Small intestine (tissue), 7 donors: ENCODE measurements at regions not wholly inside any gene's neighbourhood (a gene's known extent, or its start where the extent isn't known, plus 50 kb on each side); places are given as distances from the start of the nearest gene placed in this dataset.
A peak's percentile ranks its signal among the peaks of the same experiment; 100 is the strongest.

Experiments
- DNase-seq, 2 donors: peaks; one replicate each; pipeline versions ENCODE4 v3.0.0 to v3.0.0-alpha.2; 2013
- FAIRE-seq: peaks from 2 replicates; lab custom pipeline; 2012; peaks lifted over from hg19 to GRCh38; lab: Jason Lieb, UNC
- H3K27ac ChIP-seq, 3 donors: one replicate each; pipeline ENCODE4 v1.5.1; 2013; ENCODE audit warnings: low read length in 2 of 3, mild to moderate bottlenecking in 2 of 3, control low read depth in 1 of 3, inconsistent platforms in 1 of 3, low read depth in 1 of 3, moderate library complexity in 1 of 3
- H3K27me3 ChIP-seq, 3 donors: one replicate each; pipeline ENCODE4 v1.6.1; 2013; ENCODE audit warnings: low read length in 3 of 3, inconsistent platforms in 1 of 3; ENCODE audit not compliant: control insufficient read depth in 3 of 3, insufficient read depth in 3 of 3
- H3K36me3 ChIP-seq, 3 donors: one replicate each; pipeline ENCODE4 v1.6.1; 2013; ENCODE audit warnings: low read length in 3 of 3, inconsistent platforms in 1 of 3, low read depth in 1 of 3, mild to moderate bottlenecking in 1 of 3, moderate library complexity in 1 of 3; ENCODE audit not compliant: control insufficient read depth in 3 of 3, insufficient read depth in 2 of 3
- H3K4me1 ChIP-seq, 3 donors: one replicate each; pipeline ENCODE4 v1.6.1; 2013; ENCODE audit warnings: low read length in 2 of 3, inconsistent platforms in 1 of 3, low read depth in 1 of 3, mild to moderate bottlenecking in 1 of 3, moderate library complexity in 1 of 3; ENCODE audit not compliant: control insufficient read depth in 3 of 3, insufficient read depth in 2 of 3
- H3K4me3 ChIP-seq, 3 donors: one replicate each; pipeline ENCODE4 v1.5.1; 2013; ENCODE audit warnings: low read length in 3 of 3, control low read depth in 1 of 3, inconsistent platforms in 1 of 3, low read depth in 1 of 3, mild to moderate bottlenecking in 1 of 3, moderate library complexity in 1 of 3
- H3K9me3 ChIP-seq, 2 donors: one replicate each; pipeline ENCODE4 v1.6.1; 2013; ENCODE audit warnings: low read depth in 1 of 2, low read length in 1 of 2; ENCODE audit not compliant: control insufficient read depth in 2 of 2, insufficient read depth in 1 of 2
- WGBS, 3 donors: extraction: QIAGEN DNeasy Blood & Tissue Kit; methylation state at CpG; one replicate each; pipeline ENCODE4 v1.1.7; 2013; 5-methylcytosine and 5-hydroxymethylcytosine counted together
- donor health status: healthy with polysubstance abuse.
- donor health status: control.
- donor health status: control.
- donor health status: Bipolar disorder and iron deficiency.
- donor health status: healthy.

GRCh38 chr6:134689177-134689576 lies 260.7 kb downstream of the ALDH8A1 start:
- H3K36me3 ChIP-seq, result no peaks in the 10 kb centered on the region
- H3K27ac ChIP-seq, result no peak overlapping the region
- no peaks in the 10 kb centered on the region for H3K4me1 ChIP-seq
- no peak overlapping the region for H3K4me3 ChIP-seq
- 49 to 67% (median 51%) methylated on average over 4 of the region's 4 CpGs for WGBS, 3 donors
- no peaks in the 10 kb centered on the region for H3K27me3 ChIP-seq
- H3K9me3 ChIP-seq, result no peaks in the 10 kb centered on the region
- no peak for DNase-seq
- no peak for FAIRE-seq

GRCh38 chr6:134686071-134686470 lies 263.8 kb downstream of the ALDH8A1 start:
- FAIRE-seq (no peak), DNase-seq (no peak)
- no peaks in the 10 kb centered on the region for H3K4me1 ChIP-seq
- H3K9me3 ChIP-seq, result no peaks in the 10 kb centered on the region
- no peaks in the 10 kb centered on the region for H3K36me3 ChIP-seq
- H3K27me3 ChIP-seq, result no peaks in the 10 kb centered on the region
- no peak overlapping the region for H3K27ac ChIP-seq
- no peak overlapping the region for H3K4me3 ChIP-seq
- WGBS, 3 donors, result 66 to 75% (median 72%) methylated on average over 6 of the region's 6 CpGs

- no peaks in the 10 kb centered on the region for H3K36me3 ChIP-seq
- H3K27ac ChIP-seq, result no peak overlapping the region
- no peaks in the 10 kb centered on the region for H3K9me3 ChIP-seq
- DNase-seq (no peak), FAIRE-seq (no peak)
- H3K27me3 ChIP-seq, result no peaks in the 10 kb centered on the region
- no peaks in the 10 kb centered on the region for H3K4me1 ChIP-seq
- WGBS, 3 donors, result 62 to 76% (median 76%) methylated on average over 2 of the region's 2 CpGs
- no peak overlapping the region for H3K4me3 ChIP-seq
These were observed 265.5 kb downstream of the ALDH8A1 start for GRCh38 chr6:134684423-134684795.

- Histone ChIP-seq H3K27ac (no peak overlapping the region), H3K4me1 (peaks cover 0 to 1% (median under 1%) of the 10 kb centered on the region in 3 donors), H3K27me3 (no peaks in the 10 kb centered on the region), H3K36me3 (no peaks in the 10 kb centered on the region), H3K4me3 (no peak overlapping the region), H3K9me3 (no peaks in the 10 kb centered on the region)
- DNase-seq (no peak), FAIRE-seq (no peak)
- 55 to 85% (median 84%) methylated on average over 2 of the region's 2 CpGs for WGBS, 3 donors
These were observed 266.0 kb downstream of the ALDH8A1 start for GRCh38 chr6:134683783-134684422.

- no peak overlapping the region for H3K4me3 ChIP-seq
- FAIRE-seq, result no peak
- H3K4me1 ChIP-seq, result peaks cover 3 to 15% (median 6%) of the 10 kb centered on the region in 3 donors
- WGBS, 3 donors, result 92 to 93% (median 92%) methylated on average over 1 of the region's 1 CpG
- DNase-seq, result no peak
- no peaks in the 10 kb centered on the region for H3K9me3 ChIP-seq
- no peaks in the 10 kb centered on the region for H3K27me3 ChIP-seq
- no peak overlapping the region for H3K27ac ChIP-seq
- H3K36me3 ChIP-seq, result no peaks in the 10 kb centered on the region
These were observed 269.5 kb downstream of the ALDH8A1 start for GRCh38 chr6:134680433-134680832.

GRCh38 chr6:134680021-134680420 lies 269.9 kb downstream of the ALDH8A1 start:
- Histone ChIP-seq H3K27ac (no peak overlapping the region), H3K27me3 (no peaks in the 10 kb centered on the region), H3K9me3 (no peaks in the 10 kb centered on the region), H3K4me1 (peaks cover 3 to 15% (median 6%) of the 10 kb centered on the region in 3 donors), H3K36me3 (no peaks in the 10 kb centered on the region), H3K4me3 (no peak overlapping the region)
- FAIRE-seq, result no peak
- WGBS, 3 donors, result 85 to 93% (median 92%) methylated on average over 3 of the region's 3 CpGs
- DNase-seq, result no peak

- Histone ChIP-seq H3K27ac (peak overlapping the region in 2 of 3 donors; percentile 14 to 68), H3K4me3 (no peak overlapping the region), H3K4me1 (peaks cover 3 to 18% (median 6%) of the 10 kb centered on the region in 3 donors), H3K36me3 (no peaks in the 10 kb centered on the region), H3K9me3 (no peaks in the 10 kb centered on the region), H3K27me3 (no peaks in the 10 kb centered on the region)
- WGBS, 3 donors, result 25 to 51% (median 32%) methylated on average over 7 of the region's 7 CpGs
- FAIRE-seq, result no peak
- DNase-seq, result peak; percentile 54 to 96
These were observed 271.4 kb downstream of the ALDH8A1 start for GRCh38 chr6:134678436-134678889.

GRCh38 chr6:134676307-134677281 lies 273.3 kb downstream of the ALDH8A1 start:
- Histone ChIP-seq H3K9me3 (no peaks in the 10 kb centered on the region), H3K27me3 (no peaks in the 10 kb centered on the region), H3K36me3 (no peaks in the 10 kb centered on the region), H3K4me1 (peaks cover 3 to 29% (median 6%) of the 10 kb centered on the region in 3 donors), H3K4me3 (no peak overlapping the region), H3K27ac (peak overlapping the region; percentile 31 to 87 (median 77))
- 37 to 74% (median 57%) methylated on average over 6 of the region's 6 CpGs for WGBS, 3 donors
- FAIRE-seq, result no peak
- DNase-seq, result peak; percentile 69 to 96
